ENCODE measurements at regions not wholly inside any gene's neighbourhood (a gene's known extent, or its start where the extent isn't known, plus 50 kb on each side); places are given as distances from the start of the nearest gene placed in this dataset.

- TF ChIP-seq CTCF (IDR thresholded peaks at IDR 0.05) = no peak
- no peak for TF ChIP-seq POLR2AphosphoS5 (IDR thresholded peaks at IDR 0.05)
- H3K9me3 ChIP-seq = no peaks in the 10 kb centered on the region
- H3K27me3 ChIP-seq = peaks cover 5% of the 10 kb centered on the region
- no peaks in the 10 kb centered on the region for H3K36me3 ChIP-seq
- H3K4me3 ChIP-seq = no peak overlapping the region
- no peak for DNase-seq (ENCODE audit: low spot score in 2 of 2)
- H3K4me1 ChIP-seq = no peaks in the 10 kb centered on the region
- no peak overlapping the region for H3K27ac ChIP-seq
Observed at GRCh38 chr1:82045221-82045620, 244.5 kb downstream of the ADGRL2 start.

- Histone ChIP-seq H3K27ac (no peak overlapping the region), H3K9me3 (no peaks in the 10 kb centered on the region), H3K4me1 (no peaks in the 10 kb centered on the region), H3K4me3 (no peak overlapping the region), H3K27me3 (peaks cover 5% of the 10 kb centered on the region), H3K36me3 (no peaks in the 10 kb centered on the region)
- DNase-seq (ENCODE audit: low spot score in 2 of 2) = no peak
- TF ChIP-seq POLR2A (IDR thresholded peaks at IDR 0.05) (no peak), CTCF (IDR thresholded peaks at IDR 0.05) (no peak), POLR2AphosphoS5 (IDR thresholded peaks at IDR 0.05) (no peak), EP300 (IDR thresholded peaks at IDR 0.05) (no peak)
Observed at GRCh38 chr1:82044536-82044935, 243.8 kb downstream of the ADGRL2 start.

DNA sequence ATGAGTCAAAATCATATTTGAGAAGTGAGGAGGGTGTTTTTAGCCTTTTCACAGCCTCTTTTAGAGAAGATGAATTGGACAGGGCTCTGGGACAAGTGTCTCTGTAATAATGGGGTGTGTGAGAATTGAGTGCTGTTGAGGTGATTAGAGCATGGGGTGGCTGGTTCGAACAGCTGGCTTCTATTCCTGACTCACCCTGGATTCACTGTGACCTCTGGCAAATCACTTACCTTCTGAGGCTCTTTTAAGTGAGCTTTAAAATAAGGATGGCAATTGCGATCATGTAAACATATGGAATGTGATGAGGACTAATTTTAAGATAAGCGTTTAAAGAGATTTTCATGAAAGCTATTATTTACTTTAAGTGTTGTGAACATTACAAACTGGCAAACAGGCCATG, 243.4 kb downstream of the ADGRL2 start:
- Histone ChIP-seq H3K4me1 (no peaks in the 10 kb centered on the region), H3K36me3 (no peaks in the 10 kb centered on the region), H3K4me3 (no peak overlapping the region), H3K9me3 (no peaks in the 10 kb centered on the region), H3K27me3 (peaks cover 5% of the 10 kb centered on the region), H3K27ac (no peak overlapping the region)
- WGBS = 83% methylated on average over 3 of the region's 3 CpGs
- no peak for DNase-seq (ENCODE audit: low spot score in 2 of 2)
- TF ChIP-seq POLR2A (IDR thresholded peaks at IDR 0.05) (no peak), EP300 (IDR thresholded peaks at IDR 0.05) (no peak), CTCF (IDR thresholded peaks at IDR 0.05) (no peak), POLR2AphosphoS5 (IDR thresholded peaks at IDR 0.05) (no peak)

DNA sequence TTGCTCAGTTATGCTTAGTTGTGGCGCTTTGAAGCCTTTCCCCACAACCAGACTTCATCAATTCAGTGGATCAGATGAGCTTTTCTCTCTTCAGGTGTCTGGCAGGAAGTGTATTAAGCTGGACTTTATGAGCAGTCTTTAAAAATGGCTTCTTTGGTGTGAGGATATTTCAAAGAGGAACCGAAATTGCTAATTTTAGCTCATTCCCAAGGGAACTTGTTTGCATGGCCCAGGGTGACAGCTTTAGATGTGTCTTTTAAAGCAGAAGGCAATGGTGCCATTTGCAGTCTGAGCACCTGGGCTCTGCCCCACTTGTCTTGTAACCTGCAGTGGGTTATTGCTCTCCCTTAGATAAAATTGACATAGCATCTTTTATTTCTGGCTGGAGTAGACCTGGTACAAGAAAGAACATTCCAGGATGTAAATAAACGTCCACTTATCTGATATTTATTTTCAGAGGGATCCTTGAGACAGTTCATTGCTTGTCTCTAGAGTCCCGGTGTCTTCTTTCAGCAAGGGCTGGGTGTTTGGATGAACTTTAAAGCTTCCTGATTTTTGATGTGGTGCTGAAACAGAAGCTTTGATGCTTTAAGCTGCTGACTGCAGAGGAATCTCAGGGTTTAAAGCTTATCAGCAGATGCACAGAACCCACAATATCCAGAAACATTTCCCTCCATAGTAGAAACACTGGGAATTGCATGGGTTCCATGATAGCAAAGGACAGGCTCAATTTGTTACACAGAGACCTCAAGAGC, 241.7 kb downstream of the ADGRL2 start:
- WGBS = 48% methylated on average over 4 of the region's 4 CpGs
- H3K4me1 ChIP-seq = no peaks in the 10 kb centered on the region
- H3K4me3 ChIP-seq = no peak overlapping the region
- H3K36me3 ChIP-seq = no peaks in the 10 kb centered on the region
- no peak overlapping the region for H3K27ac ChIP-seq
- no peak for DNase-seq (ENCODE audit: low spot score in 2 of 2)
- H3K27me3 ChIP-seq = peaks cover 5% of the 10 kb centered on the region
- TF ChIP-seq POLR2AphosphoS5 (IDR thresholded peaks at IDR 0.05) (no peak), EP300 (IDR thresholded peaks at IDR 0.05) (no peak), CTCF (IDR thresholded peaks at IDR 0.05) (no peak), POLR2A (IDR thresholded peaks at IDR 0.05) (no peak)
- no peaks in the 10 kb centered on the region for H3K9me3 ChIP-seq

Measured in suprapubic skin (tissue), 4 donors.